ENCODE measurements at regions not wholly inside any gene's neighbourhood (a gene's known extent, or its start where the extent isn't known, plus 50 kb on each side); places are given as distances from the start of the nearest gene placed in this dataset.

GRCh38 chr10:81027706-81028105, 490.0 kb downstream of the SH2D4B start:
- TF ChIP-seq POLR2A (IDR thresholded peaks at IDR 0.05) (no peak), EP300 (IDR thresholded peaks at IDR 0.05) (no peak), POLR2AphosphoS5 (IDR thresholded peaks at IDR 0.05) (no peak)
- TF ChIP-seq, protein P1, sequence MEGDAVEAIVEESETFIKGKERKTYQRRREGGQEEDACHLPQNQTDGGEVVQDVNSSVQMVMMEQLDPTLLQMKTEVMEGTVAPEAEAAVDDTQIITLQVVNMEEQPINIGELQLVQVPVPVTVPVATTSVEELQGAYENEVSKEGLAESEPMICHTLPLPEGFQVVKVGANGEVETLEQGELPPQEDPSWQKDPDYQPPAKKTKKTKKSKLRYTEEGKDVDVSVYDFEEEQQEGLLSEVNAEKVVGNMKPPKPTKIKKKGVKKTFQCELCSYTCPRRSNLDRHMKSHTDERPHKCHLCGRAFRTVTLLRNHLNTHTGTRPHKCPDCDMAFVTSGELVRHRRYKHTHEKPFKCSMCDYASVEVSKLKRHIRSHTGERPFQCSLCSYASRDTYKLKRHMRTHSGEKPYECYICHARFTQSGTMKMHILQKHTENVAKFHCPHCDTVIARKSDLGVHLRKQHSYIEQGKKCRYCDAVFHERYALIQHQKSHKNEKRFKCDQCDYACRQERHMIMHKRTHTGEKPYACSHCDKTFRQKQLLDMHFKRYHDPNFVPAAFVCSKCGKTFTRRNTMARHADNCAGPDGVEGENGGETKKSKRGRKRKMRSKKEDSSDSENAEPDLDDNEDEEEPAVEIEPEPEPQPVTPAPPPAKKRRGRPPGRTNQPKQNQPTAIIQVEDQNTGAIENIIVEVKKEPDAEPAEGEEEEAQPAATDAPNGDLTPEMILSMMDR (IDR thresholded peaks at IDR 0.05), result no peak

Data from stomach (tissue), 4 donors.